ENCODE measurements at regions not wholly inside any gene's neighbourhood (a gene's known extent, or its start where the extent isn't known, plus 50 kb on each side); places are given as distances from the start of the nearest gene placed in this dataset.

GRCh38 chr15:48040166-48040817 is 80.5 kb upstream of the SLC24A5 start:
- H3K9me3 Mint-ChIP-seq: no peaks in the 10 kb centered on the region
- no peak overlapping the region for H3K4me3 Mint-ChIP-seq
- TF ChIP-seq, protein P1, sequence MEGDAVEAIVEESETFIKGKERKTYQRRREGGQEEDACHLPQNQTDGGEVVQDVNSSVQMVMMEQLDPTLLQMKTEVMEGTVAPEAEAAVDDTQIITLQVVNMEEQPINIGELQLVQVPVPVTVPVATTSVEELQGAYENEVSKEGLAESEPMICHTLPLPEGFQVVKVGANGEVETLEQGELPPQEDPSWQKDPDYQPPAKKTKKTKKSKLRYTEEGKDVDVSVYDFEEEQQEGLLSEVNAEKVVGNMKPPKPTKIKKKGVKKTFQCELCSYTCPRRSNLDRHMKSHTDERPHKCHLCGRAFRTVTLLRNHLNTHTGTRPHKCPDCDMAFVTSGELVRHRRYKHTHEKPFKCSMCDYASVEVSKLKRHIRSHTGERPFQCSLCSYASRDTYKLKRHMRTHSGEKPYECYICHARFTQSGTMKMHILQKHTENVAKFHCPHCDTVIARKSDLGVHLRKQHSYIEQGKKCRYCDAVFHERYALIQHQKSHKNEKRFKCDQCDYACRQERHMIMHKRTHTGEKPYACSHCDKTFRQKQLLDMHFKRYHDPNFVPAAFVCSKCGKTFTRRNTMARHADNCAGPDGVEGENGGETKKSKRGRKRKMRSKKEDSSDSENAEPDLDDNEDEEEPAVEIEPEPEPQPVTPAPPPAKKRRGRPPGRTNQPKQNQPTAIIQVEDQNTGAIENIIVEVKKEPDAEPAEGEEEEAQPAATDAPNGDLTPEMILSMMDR (conservative IDR thresholded peaks at IDR 0.05): no peak
- no peaks in the 10 kb centered on the region for H3K36me3 Mint-ChIP-seq
- no peaks in the 10 kb centered on the region for H3K27me3 Mint-ChIP-seq
- H3K4me1 Mint-ChIP-seq (ENCODE audit: unreplicated experiment): no peaks in the 10 kb centered on the region
- no peak overlapping the region for H3K27ac Mint-ChIP-seq
- DNase-seq (ENCODE audit: extremely low spot score, unreplicated experiment): no peak

DNA sequence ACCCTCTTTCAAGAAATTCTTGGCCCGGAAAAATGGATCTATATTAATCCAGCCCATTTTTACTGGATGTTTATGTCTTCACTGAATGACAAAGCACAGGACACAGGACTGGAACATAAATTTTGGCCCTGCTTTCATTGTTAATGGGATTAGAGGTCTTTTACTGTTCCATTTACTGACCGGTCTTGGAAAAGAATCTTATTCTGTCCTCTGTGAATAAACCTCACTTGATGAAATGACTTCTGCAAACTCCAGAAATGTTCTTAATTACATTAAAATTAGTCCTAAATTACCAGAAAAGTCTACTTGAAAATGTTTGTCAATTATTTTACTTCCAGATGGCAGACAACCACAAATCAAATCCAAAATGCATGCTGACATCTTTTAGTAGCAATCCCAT is 79.3 kb upstream of the SLC24A5 start:
- Mint-ChIP-seq H3K27ac (no peak overlapping the region), H3K4me3 (no peak overlapping the region), H3K27me3 (no peaks in the 10 kb centered on the region), H3K4me1 (ENCODE audit: unreplicated experiment) (peaks cover 2% of the 10 kb centered on the region), H3K9me3 (no peaks in the 10 kb centered on the region), H3K36me3 (no peaks in the 10 kb centered on the region)
- TF ChIP-seq, protein P1 (conservative IDR thresholded peaks at IDR 0.05): no peak
- no peak for DNase-seq (ENCODE audit: extremely low spot score, unreplicated experiment)

DNA sequence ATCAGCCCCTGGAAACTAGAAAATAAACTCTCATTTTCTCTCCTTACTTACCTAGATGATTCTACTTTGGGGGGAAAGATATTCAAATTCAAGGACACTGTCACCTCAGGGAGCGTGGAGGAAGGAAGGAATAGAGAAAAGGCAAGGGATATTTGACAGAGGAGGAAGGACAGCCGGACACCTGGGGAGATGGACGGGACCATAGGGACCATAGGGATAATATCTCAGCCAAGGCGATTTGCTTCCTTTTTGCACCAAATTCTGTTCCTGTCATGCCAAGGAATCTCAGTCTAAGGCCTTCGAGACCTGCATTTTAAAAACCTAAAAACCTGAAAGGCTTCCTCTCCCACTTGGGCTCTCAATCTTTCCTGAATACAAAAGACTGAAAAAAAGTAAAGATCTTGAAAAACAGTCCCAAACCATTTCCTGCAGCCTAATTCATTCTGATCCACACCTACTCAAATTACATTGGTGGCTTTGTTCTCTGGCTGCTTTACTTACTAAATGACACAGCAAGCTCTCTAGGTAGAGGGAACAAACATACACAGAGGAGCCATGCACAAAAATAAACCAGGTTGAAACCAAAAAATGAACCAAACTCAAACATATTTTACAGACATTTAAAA is 73.9 kb upstream of the SLC24A5 start:
- H3K4me1 Mint-ChIP-seq (ENCODE audit: unreplicated experiment): peaks cover 10% of the 10 kb centered on the region
- no peaks in the 10 kb centered on the region for H3K36me3 Mint-ChIP-seq
- no peak overlapping the region for H3K4me3 Mint-ChIP-seq
- TF ChIP-seq, protein P1 (conservative IDR thresholded peaks at IDR 0.05): no peak
- no peaks in the 10 kb centered on the region for H3K9me3 Mint-ChIP-seq
- H3K27me3 Mint-ChIP-seq: no peaks in the 10 kb centered on the region
- DNase-seq (ENCODE audit: extremely low spot score, unreplicated experiment): no peak
- no peak overlapping the region for H3K27ac Mint-ChIP-seq

DNA sequence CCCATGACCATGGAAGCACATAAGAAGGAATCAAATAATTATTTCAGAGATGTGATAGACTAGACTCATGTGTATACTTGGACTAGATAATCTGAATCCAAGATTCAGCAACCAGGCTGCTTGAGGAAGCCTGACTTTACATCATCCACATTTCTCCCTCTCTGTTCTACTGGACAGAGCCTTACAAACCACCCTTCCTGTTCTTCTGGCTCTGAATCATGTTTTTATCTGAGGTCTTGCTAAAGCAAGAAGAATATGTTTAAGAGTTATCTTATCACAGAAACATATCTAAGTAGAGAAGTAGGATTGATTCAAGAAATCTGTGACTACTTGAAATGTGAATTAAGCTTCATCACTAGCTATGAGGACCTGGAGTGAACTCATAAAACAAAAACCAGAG is 71.1 kb upstream of the SLC24A5 start:
- peaks cover 10% of the 10 kb centered on the region for H3K4me1 Mint-ChIP-seq (ENCODE audit: unreplicated experiment)
- no peak overlapping the region for H3K4me3 Mint-ChIP-seq
- DNase-seq (ENCODE audit: extremely low spot score, unreplicated experiment): no peak
- peaks cover 5% of the 10 kb centered on the region for H3K27me3 Mint-ChIP-seq
- no peak overlapping the region for H3K27ac Mint-ChIP-seq
- TF ChIP-seq, protein P1 (conservative IDR thresholded peaks at IDR 0.05): no peak
- H3K36me3 Mint-ChIP-seq: no peaks in the 10 kb centered on the region
- peaks cover 10% of the 10 kb centered on the region for H3K9me3 Mint-ChIP-seq

DNA sequence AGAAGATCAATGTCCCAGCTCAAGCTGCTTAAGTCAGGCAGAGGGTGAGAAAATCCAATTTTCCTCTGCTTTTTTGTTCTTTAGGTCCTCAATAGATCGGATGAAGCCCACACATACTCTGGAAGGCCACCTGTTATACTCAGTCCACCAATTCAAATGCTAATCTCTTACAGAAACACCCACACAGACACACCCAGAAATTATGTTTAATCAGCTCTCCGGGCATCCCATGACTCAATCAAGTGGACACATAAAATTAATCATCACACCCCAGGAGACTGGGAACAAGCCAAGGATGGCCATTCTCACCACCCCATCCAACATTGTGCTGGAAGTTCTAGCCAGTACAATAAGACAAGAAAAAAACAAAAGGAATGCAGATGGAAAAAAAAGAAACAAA is 67.8 kb upstream of the SLC24A5 start:
- H3K9me3 Mint-ChIP-seq: peaks cover 11% of the 10 kb centered on the region
- H3K4me1 Mint-ChIP-seq (ENCODE audit: unreplicated experiment): no peaks in the 10 kb centered on the region
- DNase-seq (ENCODE audit: extremely low spot score, unreplicated experiment): no peak

More for the DNA sequence above, 67.8 kb upstream of the SLC24A5 start:
- peaks cover 5% of the 10 kb centered on the region for H3K27me3 Mint-ChIP-seq
- no peak overlapping the region for H3K4me3 Mint-ChIP-seq
- TF ChIP-seq, protein P1 (conservative IDR thresholded peaks at IDR 0.05): no peak
- H3K27ac Mint-ChIP-seq: no peak overlapping the region
- no peaks in the 10 kb centered on the region for H3K36me3 Mint-ChIP-seq

Measured in type B pancreatic cell (in vitro differentiated cells).